ENCODE measurements at regions not wholly inside any gene's neighbourhood (a gene's known extent, or its start where the extent isn't known, plus 50 kb on each side); places are given as distances from the start of the nearest gene placed in this dataset.

DNA sequence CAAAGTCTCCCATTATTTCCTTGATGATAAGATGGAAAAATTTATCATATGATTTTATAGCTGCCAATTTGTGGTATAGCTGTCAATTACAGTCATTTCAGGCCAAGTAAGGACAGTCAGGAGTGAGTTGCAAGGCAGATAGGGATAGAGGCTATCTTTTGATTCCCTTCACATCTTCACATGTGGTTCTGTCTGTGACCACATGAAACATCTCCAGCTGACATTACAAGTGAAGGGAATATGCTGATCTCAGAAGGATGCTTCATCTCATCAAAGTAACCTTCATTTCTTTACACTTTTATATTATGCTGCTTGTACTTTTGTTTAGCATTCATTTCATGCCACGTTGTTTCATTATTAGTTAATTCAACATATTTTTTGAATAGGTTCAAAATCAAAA is 136.9 kb upstream of the CFAP20DC start:
- Histone ChIP-seq H3K9ac (ENCODE audit: low read depth in 1 of 2, low read length in 2 of 2) (no peak overlapping the region), H3K27ac (ENCODE audit: low read depth in 1 of 2, low read length in 2 of 2) (no peak overlapping the region), H3K4me3 (ENCODE audit: low read depth in 1 of 3, low read length in 3 of 3) (no peak overlapping the region), H3K36me3 (ENCODE audit: control insufficient read depth in 4 of 4, insufficient read depth in 3 of 4, low read depth in 1 of 4, low read length in 3 of 4) (no peaks in the 10 kb centered on the region), H3K9me3 (ENCODE audit: control insufficient read depth in 4 of 4, low read length in 3 of 4) (no peaks in the 10 kb centered on the region), H3K4me1 (ENCODE audit: control insufficient read depth in 4 of 4, insufficient read depth in 4 of 4, low read length in 3 of 4) (peaks cover 0 to 2% (median 0%) of the 10 kb centered on the region in 4 donors), H3K27me3 (ENCODE audit: control insufficient read depth in 4 of 4, insufficient read depth in 4 of 4, low read length in 3 of 4) (no peaks in the 10 kb centered on the region)
- TF ChIP-seq RXRA (IDR thresholded peaks at IDR 0.05) (no peak), SP1 (IDR thresholded peaks at IDR 0.05) (no peak), NR2F2 (IDR thresholded peaks at IDR 0.05) (no peak), JUND (IDR thresholded peaks at IDR 0.05) (no peak), GABPA (IDR thresholded peaks at IDR 0.05 in 1 of 2, conservative IDR thresholded peaks at IDR 0.05 in 1 of 2) (no peak), HNF4G (IDR thresholded peaks at IDR 0.05) (no peak), EGR1 (IDR thresholded peaks at IDR 0.05; ENCODE audit: low read depth in 2 of 2) (no peak)
- TF ChIP-seq, protein P1, sequence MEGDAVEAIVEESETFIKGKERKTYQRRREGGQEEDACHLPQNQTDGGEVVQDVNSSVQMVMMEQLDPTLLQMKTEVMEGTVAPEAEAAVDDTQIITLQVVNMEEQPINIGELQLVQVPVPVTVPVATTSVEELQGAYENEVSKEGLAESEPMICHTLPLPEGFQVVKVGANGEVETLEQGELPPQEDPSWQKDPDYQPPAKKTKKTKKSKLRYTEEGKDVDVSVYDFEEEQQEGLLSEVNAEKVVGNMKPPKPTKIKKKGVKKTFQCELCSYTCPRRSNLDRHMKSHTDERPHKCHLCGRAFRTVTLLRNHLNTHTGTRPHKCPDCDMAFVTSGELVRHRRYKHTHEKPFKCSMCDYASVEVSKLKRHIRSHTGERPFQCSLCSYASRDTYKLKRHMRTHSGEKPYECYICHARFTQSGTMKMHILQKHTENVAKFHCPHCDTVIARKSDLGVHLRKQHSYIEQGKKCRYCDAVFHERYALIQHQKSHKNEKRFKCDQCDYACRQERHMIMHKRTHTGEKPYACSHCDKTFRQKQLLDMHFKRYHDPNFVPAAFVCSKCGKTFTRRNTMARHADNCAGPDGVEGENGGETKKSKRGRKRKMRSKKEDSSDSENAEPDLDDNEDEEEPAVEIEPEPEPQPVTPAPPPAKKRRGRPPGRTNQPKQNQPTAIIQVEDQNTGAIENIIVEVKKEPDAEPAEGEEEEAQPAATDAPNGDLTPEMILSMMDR (IDR thresholded peaks at IDR 0.05; ENCODE audit: low read depth, low read length, missing input control), result no peak
- no peak for DNase-seq (ENCODE audit: low spot score)
- 75% methylated on average over 1 of the region's 1 CpG for WGBS

DNA sequence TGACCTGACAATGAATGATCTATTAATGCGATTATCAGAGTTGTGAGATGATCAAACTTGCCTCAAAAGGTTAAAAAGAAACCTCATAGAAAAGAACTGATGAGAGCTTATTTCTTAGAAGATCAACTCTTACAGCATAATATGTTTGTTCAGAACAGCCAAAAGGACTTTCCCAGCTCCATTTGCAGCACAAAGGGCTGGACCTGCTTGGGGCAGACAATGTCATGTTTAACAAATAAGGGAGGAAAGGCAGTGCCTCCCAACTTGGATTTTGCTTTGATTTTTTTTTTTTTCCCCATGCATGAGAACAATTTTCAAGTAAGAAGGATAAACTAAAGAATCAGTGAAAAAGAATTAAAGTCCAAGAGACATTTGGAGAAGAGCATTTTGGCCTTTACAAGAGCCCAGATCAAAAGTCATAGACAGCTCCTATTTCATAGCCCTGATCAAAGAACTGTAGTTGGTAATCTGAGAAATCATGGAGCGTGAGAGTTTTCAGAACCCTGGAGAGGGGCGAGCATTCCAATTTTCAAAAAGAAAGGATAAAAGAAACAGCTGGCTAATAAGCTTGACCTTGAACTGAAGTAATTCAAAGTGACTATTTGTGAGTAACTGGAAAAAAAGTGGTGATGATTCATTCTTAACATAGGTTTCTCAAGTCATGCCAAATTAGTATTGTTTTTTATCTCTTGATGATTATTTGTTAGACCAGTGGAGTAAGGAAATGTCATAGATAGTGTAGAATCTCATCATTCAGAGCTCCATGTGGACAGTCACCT is 136.0 kb upstream of the CFAP20DC start:
- no peak overlapping the region for H3K27ac ChIP-seq (ENCODE audit: low read depth in 1 of 2, low read length in 2 of 2)
- no peaks in the 10 kb centered on the region for H3K9me3 ChIP-seq (ENCODE audit: control insufficient read depth in 4 of 4, low read length in 3 of 4)
- DNase-seq (ENCODE audit: low spot score), result no peak
- no peak overlapping the region for H3K9ac ChIP-seq (ENCODE audit: low read depth in 1 of 2, low read length in 2 of 2)
- H3K36me3 ChIP-seq (ENCODE audit: control insufficient read depth in 4 of 4, insufficient read depth in 3 of 4, low read depth in 1 of 4, low read length in 3 of 4), result no peaks in the 10 kb centered on the region
- TF ChIP-seq GABPA (IDR thresholded peaks at IDR 0.05 in 1 of 2, conservative IDR thresholded peaks at IDR 0.05 in 1 of 2) (no peak), RAD21 (IDR thresholded peaks at IDR 0.05) (no peak), JUND (IDR thresholded peaks at IDR 0.05) (no peak), NR2F2 (IDR thresholded peaks at IDR 0.05) (no peak), SP1 (IDR thresholded peaks at IDR 0.05) (no peak), HNF4G (IDR thresholded peaks at IDR 0.05) (no peak)
- TF ChIP-seq, protein P2, sequence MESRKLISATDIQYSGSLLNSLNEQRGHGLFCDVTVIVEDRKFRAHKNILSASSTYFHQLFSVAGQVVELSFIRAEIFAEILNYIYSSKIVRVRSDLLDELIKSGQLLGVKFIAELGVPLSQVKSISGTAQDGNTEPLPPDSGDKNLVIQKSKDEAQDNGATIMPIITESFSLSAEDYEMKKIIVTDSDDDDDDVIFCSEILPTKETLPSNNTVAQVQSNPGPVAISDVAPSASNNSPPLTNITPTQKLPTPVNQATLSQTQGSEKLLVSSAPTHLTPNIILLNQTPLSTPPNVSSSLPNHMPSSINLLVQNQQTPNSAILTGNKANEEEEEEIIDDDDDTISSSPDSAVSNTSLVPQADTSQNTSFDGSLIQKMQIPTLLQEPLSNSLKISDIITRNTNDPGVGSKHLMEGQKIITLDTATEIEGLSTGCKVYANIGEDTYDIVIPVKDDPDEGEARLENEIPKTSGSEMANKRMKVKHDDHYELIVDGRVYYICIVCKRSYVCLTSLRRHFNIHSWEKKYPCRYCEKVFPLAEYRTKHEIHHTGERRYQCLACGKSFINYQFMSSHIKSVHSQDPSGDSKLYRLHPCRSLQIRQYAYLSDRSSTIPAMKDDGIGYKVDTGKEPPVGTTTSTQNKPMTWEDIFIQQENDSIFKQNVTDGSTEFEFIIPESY (IDR thresholded peaks at IDR 0.05), result no peak
- WGBS, result 81% methylated on average over 3 of the region's 3 CpGs
- H3K4me3 ChIP-seq (ENCODE audit: low read depth in 1 of 3, low read length in 3 of 3), result no peak overlapping the region
- peaks cover 0 to 2% (median 0%) of the 10 kb centered on the region in 4 donors for H3K4me1 ChIP-seq (ENCODE audit: control insufficient read depth in 4 of 4, insufficient read depth in 4 of 4, low read length in 3 of 4)
- no peaks in the 10 kb centered on the region for H3K27me3 ChIP-seq (ENCODE audit: control insufficient read depth in 4 of 4, insufficient read depth in 4 of 4, low read length in 3 of 4)

DNA sequence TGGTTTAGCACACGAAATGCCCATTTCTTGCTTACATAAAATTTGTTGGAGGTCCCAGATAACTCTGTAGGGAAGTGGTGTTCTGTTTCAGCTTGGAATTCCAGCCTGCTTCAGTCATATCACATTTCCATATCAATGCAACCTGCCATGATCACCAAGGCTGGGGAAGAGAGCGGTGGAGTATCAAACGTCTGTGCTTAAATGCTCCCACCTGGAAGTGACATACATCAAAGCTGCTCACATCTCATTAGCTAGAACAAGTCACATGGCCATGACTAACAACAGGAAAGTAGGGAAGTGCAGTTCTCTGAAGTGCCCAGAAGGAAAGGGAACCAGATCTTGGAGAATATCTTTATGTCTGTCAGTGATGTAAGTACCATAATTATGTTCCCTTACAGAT is 130.2 kb upstream of the CFAP20DC start:
- H3K9me3 ChIP-seq (ENCODE audit: control insufficient read depth in 4 of 4, low read length in 3 of 4), result no peaks in the 10 kb centered on the region
- no peaks in the 10 kb centered on the region for H3K36me3 ChIP-seq (ENCODE audit: control insufficient read depth in 4 of 4, insufficient read depth in 3 of 4, low read depth in 1 of 4, low read length in 3 of 4)
- 72% methylated on average over 3 of the region's 3 CpGs for WGBS
- no peaks in the 10 kb centered on the region for H3K4me1 ChIP-seq (ENCODE audit: control insufficient read depth in 4 of 4, insufficient read depth in 4 of 4, low read length in 3 of 4)
- H3K9ac ChIP-seq (ENCODE audit: low read depth in 1 of 2, low read length in 2 of 2), result no peak overlapping the region
- no peak for DNase-seq (ENCODE audit: low spot score)
- no peak overlapping the region for H3K27ac ChIP-seq (ENCODE audit: low read depth in 1 of 2, low read length in 2 of 2)
- no peak overlapping the region for H3K4me3 ChIP-seq (ENCODE audit: low read depth in 1 of 3, low read length in 3 of 3)
- no peak for TF ChIP-seq HNF4G (IDR thresholded peaks at IDR 0.05)
- no peak for TF ChIP-seq TAF1 (conservative IDR thresholded peaks at IDR 0.05)
- no peak for TF ChIP-seq JUND (IDR thresholded peaks at IDR 0.05)
- no peak for TF ChIP-seq NR2F2 (IDR thresholded peaks at IDR 0.05)
- TF ChIP-seq YY1 (IDR thresholded peaks at IDR 0.05), result no peak
- TF ChIP-seq EGR1 (IDR thresholded peaks at IDR 0.05; ENCODE audit: low read depth in 2 of 2), result no peak
- no peak for TF ChIP-seq RAD21 (IDR thresholded peaks at IDR 0.05)
- TF ChIP-seq FOXA2 (IDR thresholded peaks at IDR 0.05), result no peak
- no peak for TF ChIP-seq HNF4A (conservative IDR thresholded peaks at IDR 0.05)
- TF ChIP-seq RXRA (IDR thresholded peaks at IDR 0.05), result no peak
- TF ChIP-seq FOXA1 (IDR thresholded peaks at IDR 0.05), result no peak
- TF ChIP-seq GABPA (IDR thresholded peaks at IDR 0.05 in 1 of 2, conservative IDR thresholded peaks at IDR 0.05 in 1 of 2), result no peak
- TF ChIP-seq, protein P3, sequence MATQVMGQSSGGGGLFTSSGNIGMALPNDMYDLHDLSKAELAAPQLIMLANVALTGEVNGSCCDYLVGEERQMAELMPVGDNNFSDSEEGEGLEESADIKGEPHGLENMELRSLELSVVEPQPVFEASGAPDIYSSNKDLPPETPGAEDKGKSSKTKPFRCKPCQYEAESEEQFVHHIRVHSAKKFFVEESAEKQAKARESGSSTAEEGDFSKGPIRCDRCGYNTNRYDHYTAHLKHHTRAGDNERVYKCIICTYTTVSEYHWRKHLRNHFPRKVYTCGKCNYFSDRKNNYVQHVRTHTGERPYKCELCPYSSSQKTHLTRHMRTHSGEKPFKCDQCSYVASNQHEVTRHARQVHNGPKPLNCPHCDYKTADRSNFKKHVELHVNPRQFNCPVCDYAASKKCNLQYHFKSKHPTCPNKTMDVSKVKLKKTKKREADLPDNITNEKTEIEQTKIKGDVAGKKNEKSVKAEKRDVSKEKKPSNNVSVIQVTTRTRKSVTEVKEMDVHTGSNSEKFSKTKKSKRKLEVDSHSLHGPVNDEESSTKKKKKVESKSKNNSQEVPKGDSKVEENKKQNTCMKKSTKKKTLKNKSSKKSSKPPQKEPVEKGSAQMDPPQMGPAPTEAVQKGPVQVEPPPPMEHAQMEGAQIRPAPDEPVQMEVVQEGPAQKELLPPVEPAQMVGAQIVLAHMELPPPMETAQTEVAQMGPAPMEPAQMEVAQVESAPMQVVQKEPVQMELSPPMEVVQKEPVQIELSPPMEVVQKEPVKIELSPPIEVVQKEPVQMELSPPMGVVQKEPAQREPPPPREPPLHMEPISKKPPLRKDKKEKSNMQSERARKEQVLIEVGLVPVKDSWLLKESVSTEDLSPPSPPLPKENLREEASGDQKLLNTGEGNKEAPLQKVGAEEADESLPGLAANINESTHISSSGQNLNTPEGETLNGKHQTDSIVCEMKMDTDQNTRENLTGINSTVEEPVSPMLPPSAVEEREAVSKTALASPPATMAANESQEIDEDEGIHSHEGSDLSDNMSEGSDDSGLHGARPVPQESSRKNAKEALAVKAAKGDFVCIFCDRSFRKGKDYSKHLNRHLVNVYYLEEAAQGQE (IDR thresholded peaks at IDR 0.05), result no peak
- TF ChIP-seq, protein P1 (IDR thresholded peaks at IDR 0.05; ENCODE audit: low read depth, low read length, missing input control), result no peak
- no peaks in the 10 kb centered on the region for H3K27me3 ChIP-seq (ENCODE audit: control insufficient read depth in 4 of 4, insufficient read depth in 4 of 4, low read length in 3 of 4)
